HEK293 (cell line): ENCODE measurements at regions not wholly inside any gene's neighbourhood (a gene's known extent, or its start where the extent isn't known, plus 50 kb on each side); places are given as distances from the start of the nearest gene placed in this dataset.

Experiments
- CTCF ChIA-PET: fragments of 350-600 bp; formaldehyde crosslinking; extraction: SDS; loops from one replicate; lab custom pipeline; 2021; ENCODE audit warnings: antibody characterized with exemption; lab: Yijun Ruan, JAX
- POLR2A ChIA-PET: fragments of 300-600 bp; formaldehyde crosslinking; extraction: SDS; loops from one replicate; lab custom pipeline; 2020; ENCODE audit warnings: antibody characterized with exemption, inconsistent platforms; lab: Yijun Ruan, JAX
- H3K27ac ChIP-seq: fragments of 200-500 bp; sonication (Bioruptor generic); 2 replicates; pipeline ENCODE4 v1.5.1; 2014; ENCODE audit warnings: low read depth, low read length, control low read depth, inconsistent platforms; ENCODE audit errors: extremely low read depth
- H3K36me3 ChIP-seq, 2 experiments: fragments of 200-500 bp in 1 of 2; sonication (Bioruptor generic) in 1 of 2; 1 replicate in 1 of 2; 2 replicates in 1 of 2; pipeline ENCODE4 v1.5.1; 2014 to 2017; ENCODE audit warnings: inconsistent platforms in 2 of 2, low read length in 2 of 2; ENCODE audit not compliant: control insufficient read depth in 2 of 2, insufficient read depth in 1 of 2
- H3K4me1 ChIP-seq: fragments of 200-500 bp; sonication (Bioruptor generic); 2 replicates; pipeline ENCODE4 v1.5.1; 2014; ENCODE audit warnings: mild to moderate bottlenecking, low read length, inconsistent platforms; ENCODE audit not compliant: control insufficient read depth, insufficient read depth
- H3K4me3 ChIP-seq: 2 replicates; pipeline ENCODE4 v1.5.1; 2011; ENCODE audit warnings: low read depth, mild to moderate bottlenecking, control low read depth, low read length, moderate library complexity
- H3K9me3 ChIP-seq: fragments of 200-500 bp; sonication (Bioruptor generic); 2 replicates; pipeline ENCODE4 v1.5.1; 2014; ENCODE audit warnings: low read depth, low read length, inconsistent platforms; ENCODE audit not compliant: control insufficient read depth, insufficient read depth
- FEZF1 ChIP-seq: fragments of 450-650 bp; formaldehyde crosslinking; IDR thresholded peaks from 2 replicates; pipeline ENCODE4 v1.5.1; 2016; ENCODE audit warnings: missing biosample characterization, missing genetic modification characterization
- MZF1 ChIP-seq: fragments of 450-650 bp; formaldehyde crosslinking; IDR thresholded peaks from 2 replicates; pipeline ENCODE4 v1.5.1; 2017; ENCODE audit warnings: missing biosample characterization, missing genetic modification characterization, borderline replicate concordance
- PRDM10 ChIP-seq: fragments of 450-650 bp; formaldehyde crosslinking; IDR thresholded peaks from 2 replicates; pipeline ENCODE4 v1.5.1; 2016; ENCODE audit warnings: missing biosample characterization, missing genetic modification characterization
- WT1 ChIP-seq: fragments of 450-650 bp; formaldehyde crosslinking; IDR thresholded peaks from 2 replicates; pipeline ENCODE4 v1.5.1; 2016; ENCODE audit warnings: missing biosample characterization, missing genetic modification characterization
- ZBTB10 ChIP-seq: fragments of 450-650 bp; formaldehyde crosslinking; IDR thresholded peaks from 2 replicates; pipeline ENCODE4 v1.5.1; 2016; ENCODE audit warnings: missing biosample characterization, missing genetic modification characterization
- ZIC2 ChIP-seq: fragments of 450-650 bp; formaldehyde crosslinking; IDR thresholded peaks from 2 replicates; pipeline ENCODE4 v1.5.1; 2016; ENCODE audit warnings: missing biosample characterization, missing genetic modification characterization
- ZNF174 ChIP-seq: fragments of 450-650 bp; formaldehyde crosslinking; IDR thresholded peaks from 2 replicates; pipeline ENCODE4 v1.5.0; 2017; ENCODE audit warnings: missing biosample characterization, mild to moderate bottlenecking, missing genetic modification characterization
- ZNF175 ChIP-seq: fragments of 450-650 bp; formaldehyde crosslinking; IDR thresholded peaks from 2 replicates; pipeline ENCODE4 v1.5.1; 2016; ENCODE audit warnings: missing biosample characterization, missing genetic modification characterization
- ZNF521 ChIP-seq: fragments of 450-650 bp; formaldehyde crosslinking; IDR thresholded peaks from 2 replicates; pipeline ENCODE4 v1.5.1; 2017; ENCODE audit warnings: missing biosample characterization, mild to moderate bottlenecking, missing genetic modification characterization
- ZNF560 ChIP-seq: fragments of 450-650 bp; formaldehyde crosslinking; IDR thresholded peaks from 2 replicates; pipeline ENCODE4 v1.5.1; 2017; ENCODE audit warnings: missing biosample characterization, missing genetic modification characterization, borderline replicate concordance
- ZNF658 ChIP-seq: fragments of 450-650 bp; formaldehyde crosslinking; IDR thresholded peaks from 2 replicates; pipeline ENCODE4; 2016; ENCODE audit warnings: missing biosample characterization, missing genetic modification characterization
- ZNF664 ChIP-seq: fragments of 450-650 bp; formaldehyde crosslinking; IDR thresholded peaks from 2 replicates; pipeline ENCODE4 v1.5.1; 2016; ENCODE audit warnings: missing biosample characterization, missing genetic modification characterization
- ZNF747 ChIP-seq: fragments of 450-650 bp; formaldehyde crosslinking; IDR thresholded peaks from 2 replicates; pipeline ENCODE4 v1.5.1; 2016; ENCODE audit warnings: missing biosample characterization, missing genetic modification characterization
- TF ChIP-seq, protein P1 (sequence below): fragments of 450-650 bp; formaldehyde crosslinking; IDR thresholded peaks from 2 replicates; pipeline ENCODE4 v1.5.1; 2016; ENCODE audit warnings: missing biosample characterization, missing genetic modification characterization, low read depth
- TF ChIP-seq, protein P2 (sequence below): fragments of 450-650 bp; formaldehyde crosslinking; IDR thresholded peaks from 2 replicates; pipeline ENCODE4 v1.5.1; 2017; ENCODE audit warnings: missing biosample characterization, missing genetic modification characterization

DNA sequence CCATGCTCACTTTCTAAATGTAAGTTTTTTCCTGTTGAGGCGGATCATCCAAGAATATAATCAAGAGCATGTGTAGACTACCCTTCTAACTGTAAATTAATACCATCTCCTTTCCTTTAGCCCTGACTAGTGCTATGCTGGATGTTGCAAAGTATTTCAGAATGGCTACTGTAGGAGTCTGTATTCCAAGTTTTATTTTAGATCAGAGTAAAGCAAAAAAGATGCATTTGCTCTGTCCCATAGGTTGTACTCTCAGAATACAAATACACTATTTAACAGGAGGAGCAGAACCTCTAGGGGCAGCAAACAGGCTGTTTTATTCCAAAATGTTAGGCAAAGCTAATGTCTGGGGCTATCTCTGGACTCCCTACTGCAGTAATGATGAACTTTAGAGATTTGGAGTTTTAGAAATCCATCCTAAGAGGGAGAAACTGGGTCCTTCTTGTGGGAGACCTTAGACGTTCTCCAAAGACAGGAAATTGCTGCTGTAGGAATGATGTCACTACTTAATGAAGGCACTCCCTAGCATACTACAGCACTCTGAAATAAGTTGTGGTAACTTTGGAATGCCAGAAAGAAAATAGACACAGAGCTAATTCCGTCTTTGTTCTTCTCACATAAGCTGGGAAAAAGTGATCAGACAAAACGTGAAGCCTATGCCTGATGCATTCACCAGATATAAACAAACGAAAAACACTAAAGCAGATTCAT is 392.4 kb upstream of the HS3ST5 start:
- TF ChIP-seq WT1 (tag by site-specific recombination) (0 out of 2 replicates have a peak, but pooled peaks have one; percentile 35), ZNF175 (tag by site-specific recombination) (no peak)
- Histone ChIP-seq H3K9me3 (no peaks in the 10 kb centered on the region), H3K4me3 (no peak overlapping the region), H3K36me3 (no peaks in the 10 kb centered on the region), H3K27ac (no peak overlapping the region), H3K4me1 (no peaks in the 10 kb centered on the region)
- CTCF ChIA-PET, result interaction anchor here (0.6 to 1.2 kb wide), 5 partner anchors 10 to 508 kb away, joined by 3 to 6 read pairs (median 4); no protein-coding TSS in a partner anchor
- POLR2A ChIA-PET, result no interaction called here

- CTCF ChIA-PET, result no interaction called here
- no peaks in the 10 kb centered on the region for H3K9me3 ChIP-seq
- POLR2A ChIA-PET, result no interaction called here
- no peak overlapping the region for H3K4me3 ChIP-seq
- no peaks in the 10 kb centered on the region for H3K36me3 ChIP-seq
- H3K4me1 ChIP-seq, result no peaks in the 10 kb centered on the region
- no peak overlapping the region for H3K27ac ChIP-seq
- TF ChIP-seq, protein P1, sequence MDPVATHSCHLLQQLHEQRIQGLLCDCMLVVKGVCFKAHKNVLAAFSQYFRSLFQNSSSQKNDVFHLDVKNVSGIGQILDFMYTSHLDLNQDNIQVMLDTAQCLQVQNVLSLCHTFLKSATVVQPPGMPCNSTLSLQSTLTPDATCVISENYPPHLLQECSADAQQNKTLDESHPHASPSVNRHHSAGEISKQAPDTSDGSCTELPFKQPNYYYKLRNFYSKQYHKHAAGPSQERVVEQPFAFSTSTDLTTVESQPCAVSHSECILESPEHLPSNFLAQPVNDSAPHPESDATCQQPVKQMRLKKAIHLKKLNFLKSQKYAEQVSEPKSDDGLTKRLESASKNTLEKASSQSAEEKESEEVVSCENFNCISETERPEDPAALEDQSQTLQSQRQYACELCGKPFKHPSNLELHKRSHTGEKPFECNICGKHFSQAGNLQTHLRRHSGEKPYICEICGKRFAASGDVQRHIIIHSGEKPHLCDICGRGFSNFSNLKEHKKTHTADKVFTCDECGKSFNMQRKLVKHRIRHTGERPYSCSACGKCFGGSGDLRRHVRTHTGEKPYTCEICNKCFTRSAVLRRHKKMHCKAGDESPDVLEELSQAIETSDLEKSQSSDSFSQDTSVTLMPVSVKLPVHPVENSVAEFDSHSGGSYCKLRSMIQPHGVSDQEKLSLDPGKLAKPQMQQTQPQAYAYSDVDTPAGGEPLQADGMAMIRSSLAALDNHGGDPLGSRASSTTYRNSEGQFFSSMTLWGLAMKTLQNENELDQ, result no peak
- TF ChIP-seq ZNF560 (tag by site-specific recombination), result no peak
- no peak for TF ChIP-seq ZNF658 (tag by site-specific recombination)
- no peak for TF ChIP-seq MZF1
- no peak for TF ChIP-seq ZNF174
- TF ChIP-seq ZNF664 (tag by site-specific recombination), result no peak
- no peak for TF ChIP-seq ZNF747 (tag by site-specific recombination)
- TF ChIP-seq PRDM10, result no peak
- no peak for TF ChIP-seq ZBTB10 (tag by site-specific recombination)
Measured at GRCh38 chr6:114733596-114733995, 390.8 kb upstream of the HS3ST5 start.

DNA sequence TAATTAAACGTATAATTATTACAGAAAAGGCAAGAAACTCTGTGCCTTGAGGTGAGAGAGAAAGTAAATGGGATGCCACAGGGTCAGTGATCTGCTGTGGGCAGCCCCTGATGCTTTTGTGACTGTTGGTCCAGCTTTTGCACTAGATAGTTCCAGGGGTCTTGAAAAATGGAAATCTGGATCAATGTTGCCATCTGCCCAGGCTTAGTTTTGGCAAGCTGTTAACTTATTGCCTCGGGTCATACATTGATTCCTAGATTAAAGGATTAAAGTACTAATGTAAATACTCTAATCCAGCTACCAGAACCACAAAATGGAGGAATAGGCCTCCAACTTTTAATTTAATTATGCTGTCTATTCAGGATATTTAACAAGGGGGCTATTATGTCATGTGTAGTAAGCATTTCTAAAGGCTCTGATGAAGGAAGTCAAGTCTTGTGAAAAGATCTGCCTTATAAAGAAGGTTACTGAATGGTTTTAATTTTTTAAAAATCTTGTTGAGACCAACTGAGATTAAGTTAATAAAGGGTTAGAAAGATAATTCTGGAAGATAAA is 376.0 kb upstream of the HS3ST5 start:
- no peaks in the 10 kb centered on the region for H3K4me1 ChIP-seq
- no peak for TF ChIP-seq FEZF1 (tag by site-specific recombination)
- no peak for TF ChIP-seq ZNF521
- TF ChIP-seq ZNF175 (tag by site-specific recombination), result no peak
- TF ChIP-seq, protein P2, sequence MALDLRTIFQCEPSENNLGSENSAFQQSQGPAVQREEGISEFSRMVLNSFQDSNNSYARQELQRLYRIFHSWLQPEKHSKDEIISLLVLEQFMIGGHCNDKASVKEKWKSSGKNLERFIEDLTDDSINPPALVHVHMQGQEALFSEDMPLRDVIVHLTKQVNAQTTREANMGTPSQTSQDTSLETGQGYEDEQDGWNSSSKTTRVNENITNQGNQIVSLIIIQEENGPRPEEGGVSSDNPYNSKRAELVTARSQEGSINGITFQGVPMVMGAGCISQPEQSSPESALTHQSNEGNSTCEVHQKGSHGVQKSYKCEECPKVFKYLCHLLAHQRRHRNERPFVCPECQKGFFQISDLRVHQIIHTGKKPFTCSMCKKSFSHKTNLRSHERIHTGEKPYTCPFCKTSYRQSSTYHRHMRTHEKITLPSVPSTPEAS (tag by site-specific recombination), result no peak
- TF ChIP-seq ZIC2 (tag by site-specific recombination), result no peak
- no peaks in the 10 kb centered on the region for H3K36me3 ChIP-seq
- H3K4me3 ChIP-seq, result no peak overlapping the region
- H3K9me3 ChIP-seq, result no peaks in the 10 kb centered on the region
- H3K27ac ChIP-seq, result no peak overlapping the region
- ChIA-PET CTCF (no interaction called here), POLR2A (no interaction called here)
